Mesothelial cell of epicardium (in vitro differentiated cells): ENCODE measurements at regions not wholly inside any gene's neighbourhood (a gene's known extent, or its start where the extent isn't known, plus 50 kb on each side); places are given as distances from the start of the nearest gene placed in this dataset.
A peak's percentile ranks its signal among the peaks of the same experiment; 100 is the strongest.

Experiments used
- DNase-seq, 2 experiments: peaks; one replicate each; pipeline ENCODE4 v3.0.0; 2021; ENCODE audit warnings: low spot score in 2 of 2; ENCODE audit not compliant: unreplicated experiment in 2 of 2
- H3K27ac Mint-ChIP-seq: 2 replicates; pipeline ENCODE4 v1.8.0; 2021; ENCODE audit warnings: mixed read lengths
- H3K27me3 Mint-ChIP-seq: 2 replicates; pipeline ENCODE4 v1.8.0; 2021; ENCODE audit warnings: low read depth, mixed read lengths
- H3K36me3 Mint-ChIP-seq: 2 replicates; pipeline ENCODE4 v1.8.0; 2021; ENCODE audit warnings: mixed read lengths
- H3K4me1 Mint-ChIP-seq: 2 replicates; pipeline ENCODE4 v1.8.0; 2021; ENCODE audit warnings: mixed read lengths
- H3K4me3 Mint-ChIP-seq: 2 replicates; pipeline ENCODE4 v1.8.0; 2021; ENCODE audit warnings: mild to moderate bottlenecking, moderate library complexity, mixed read lengths
- H3K9me3 Mint-ChIP-seq: 2 replicates; pipeline ENCODE4 v1.8.0; 2021; ENCODE audit warnings: mixed read lengths
- CTCF ChIP-seq: fragments of 200-600 bp; sonication (generic); IDR thresholded peaks from one replicate; pipeline ENCODE4 v1.5.0; 2021; ENCODE audit warnings: antibody characterized with exemption; ENCODE audit not compliant: unreplicated experiment

GRCh38 chr2:128970332-128971116 lies 651.9 kb upstream of the HS6ST1 start:
- no peak for TF ChIP-seq CTCF
- Mint-ChIP-seq H3K27ac (no peak overlapping the region), H3K4me1 (no peaks in the 10 kb centered on the region), H3K36me3 (no peaks in the 10 kb centered on the region), H3K4me3 (no peak overlapping the region), H3K9me3 (peaks cover 11% of the 10 kb centered on the region), H3K27me3 (no peaks in the 10 kb centered on the region)
- DNase-seq = no peak

- Mint-ChIP-seq H3K27me3 (no peaks in the 10 kb centered on the region), H3K36me3 (no peaks in the 10 kb centered on the region), H3K4me3 (no peak overlapping the region), H3K4me1 (peaks cover 8% of the 10 kb centered on the region), H3K27ac (no peak overlapping the region), H3K9me3 (peaks cover 5% of the 10 kb centered on the region)
- no peak for TF ChIP-seq CTCF
- no peak for DNase-seq
Measured at GRCh38 chr2:128973566-128973965, 654.9 kb upstream of the HS6ST1 start.

GRCh38 chr2:128978212-128978611 lies 659.5 kb upstream of the HS6ST1 start:
- TF ChIP-seq CTCF = no peak
- H3K9me3 Mint-ChIP-seq = no peaks in the 10 kb centered on the region
- H3K27me3 Mint-ChIP-seq = no peaks in the 10 kb centered on the region
- H3K36me3 Mint-ChIP-seq = no peaks in the 10 kb centered on the region
- H3K4me1 Mint-ChIP-seq = peaks cover 24% of the 10 kb centered on the region
- no peak overlapping the region for H3K4me3 Mint-ChIP-seq
- H3K27ac Mint-ChIP-seq = peak overlapping the region; percentile 52
- DNase-seq = no peak

GRCh38 chr2:128979182-128979581 lies 660.5 kb upstream of the HS6ST1 start:
- Mint-ChIP-seq H3K4me3 (no peak overlapping the region), H3K27ac (no peak overlapping the region), H3K4me1 (peaks cover 27% of the 10 kb centered on the region), H3K9me3 (no peaks in the 10 kb centered on the region), H3K27me3 (no peaks in the 10 kb centered on the region), H3K36me3 (no peaks in the 10 kb centered on the region)
- TF ChIP-seq CTCF = no peak
- DNase-seq = no peak

- Mint-ChIP-seq H3K36me3 (no peaks in the 10 kb centered on the region), H3K4me1 (peaks cover 32% of the 10 kb centered on the region), H3K27me3 (no peaks in the 10 kb centered on the region), H3K27ac (no peak overlapping the region), H3K9me3 (no peaks in the 10 kb centered on the region), H3K4me3 (no peak overlapping the region)
- TF ChIP-seq CTCF = no peak
- DNase-seq = no peak
Measured at GRCh38 chr2:128980475-128980874, 661.8 kb upstream of the HS6ST1 start.
